ACHN (cell line): ENCODE measurements at regions not wholly inside any gene's neighbourhood (a gene's known extent, or its start where the extent isn't known, plus 50 kb on each side); places are given as distances from the start of the nearest gene placed in this dataset.

Source experiments
- DNase-seq: peaks from one replicate; pipeline ENCODE4 v3.0.0-alpha.2; 2015
- in situ Hi-C: cut with HindIII; loops from 2 replicates; pipeline ENCODE4 v1.10.0; 2017; ENCODE audit warnings: low sequenced_read_pairs, low pct_ligation_motif_present, low pct_unique_long_range_greater_than_20kb

GRCh38 chr5:142446960-142447279 is 122.1 kb upstream of the SPRY4 start:
- no peak for DNase-seq
- in situ Hi-C loops: no loop called here

GRCh38 chr5:142446131-142446959 is 121.5 kb upstream of the SPRY4 start:
- in situ Hi-C loops: no loop called here
- DNase-seq: no peak

GRCh38 chr5:142445266-142445665 is 120.4 kb upstream of the SPRY4 start:
- no peak for DNase-seq

GRCh38 chr5:142441616-142442015 is 116.8 kb upstream of the SPRY4 start:
- in situ Hi-C loops: no loop called here
- DNase-seq: no peak

More at GRCh38 chr5:142445266-142445665, 120.4 kb upstream of the SPRY4 start:
- in situ Hi-C loops: no loop called here

- in situ Hi-C loops: no loop called here
- no peak for DNase-seq
Observed at GRCh38 chr5:142439207-142439860, 114.5 kb upstream of the SPRY4 start.

- DNase-seq: no peak
- in situ Hi-C loops: no loop called here
Observed at GRCh38 chr5:142438573-142438972, 113.8 kb upstream of the SPRY4 start.

GRCh38 chr5:142437563-142437962 is 112.7 kb upstream of the SPRY4 start:
- in situ Hi-C loops: no loop called here

GRCh38 chr5:142435410-142436115 is 110.7 kb upstream of the SPRY4 start:
- DNase-seq: no peak
- in situ Hi-C loops: no loop called here

More at GRCh38 chr5:142437563-142437962, 112.7 kb upstream of the SPRY4 start:
- DNase-seq: no peak

GRCh38 chr5:142434322-142434612 is 109.4 kb upstream of the SPRY4 start:
- no peak for DNase-seq
- in situ Hi-C loops: no loop called here

GRCh38 chr5:142433526-142434321 is 108.9 kb upstream of the SPRY4 start:
- DNase-seq: no peak
- in situ Hi-C loops: no loop called here

- in situ Hi-C loops: no loop called here
- no peak for DNase-seq
Observed at GRCh38 chr5:142432961-142433360, 108.1 kb upstream of the SPRY4 start.

GRCh38 chr5:142432369-142432863 is 107.6 kb upstream of the SPRY4 start:
- in situ Hi-C loops: no loop called here

GRCh38 chr5:142428773-142429473 is 104.1 kb upstream of the SPRY4 start:
- in situ Hi-C loops: no loop called here

More at GRCh38 chr5:142432369-142432863, 107.6 kb upstream of the SPRY4 start:
- no peak for DNase-seq

GRCh38 chr5:142428036-142428772 is 103.4 kb upstream of the SPRY4 start:
- in situ Hi-C loops: no loop called here
- no peak for DNase-seq

More at GRCh38 chr5:142428773-142429473, 104.1 kb upstream of the SPRY4 start:
- no peak for DNase-seq

GRCh38 chr5:142427529-142427928 is 102.7 kb upstream of the SPRY4 start:
- DNase-seq: no peak
- in situ Hi-C loops: no loop called here

- in situ Hi-C loops: no loop called here
- DNase-seq: no peak
Observed at GRCh38 chr5:142427015-142427364, 102.2 kb upstream of the SPRY4 start.

GRCh38 chr5:142426129-142427014 is 101.6 kb upstream of the SPRY4 start:
- DNase-seq: no peak
- in situ Hi-C loops: no loop called here
